PC-3 (cell line): ENCODE measurements at regions not wholly inside any gene's neighbourhood (a gene's known extent, or its start where the extent isn't known, plus 50 kb on each side); places are given as distances from the start of the nearest gene placed in this dataset.

ENCODE experiments used
- ATAC-seq: fragments of 200-7000 bp; cut with Tn5 transposase; 2 replicates; pipeline ENCODE4 v1.9.1; 2020; ENCODE audit warnings: mild to moderate bottlenecking, moderate library complexity
- BruUV-seq: library from RNA; stranded (reverse); fragments of 400-500 nt; replicated peaks from 2 replicates; lab custom pipeline; 2021; lab: Mats Ljungman, UMichigan
- CTCF ChIA-PET: fragments of 300-600 bp; sonication (Branson Sonifier 250); formaldehyde crosslinking; loops from one replicate; lab custom pipeline; 2022; ENCODE audit warnings: antibody characterized with exemption; lab: Charles Lee
- POLR2A ChIA-PET: fragments of 300-600 bp; sonication (Branson Sonifier 250); formaldehyde crosslinking; loops from one replicate; lab custom pipeline; 2022; ENCODE audit warnings: antibody characterized with exemption; ENCODE audit not compliant: unreplicated experiment; lab: Charles Lee
- DNase-seq: peaks from one replicate; pipeline ENCODE4 v3.0.0-alpha.2; 2015
- H2AFZ ChIP-seq: fragments of 300-600 bp; sonication (generic); 2 replicates; pipeline ENCODE4 v1.6.0; 2016; ENCODE audit warnings: antibody characterized with exemption, low read length
- H3F3A ChIP-seq: fragments of 300-600 bp; sonication (generic); one replicate; pipeline ENCODE4 v1.6.0; 2017; ENCODE audit warnings: antibody characterized with exemption, low read length, control low read depth, mild to moderate bottlenecking; ENCODE audit not compliant: unreplicated experiment
- H3K27ac ChIP-seq: fragments of 300-600 bp; sonication (generic); 2 replicates; pipeline ENCODE4 v1.5.1; 2016; ENCODE audit warnings: mild to moderate bottlenecking, low read length
- H3K27me3 ChIP-seq: fragments of 300-600 bp; sonication (generic); 2 replicates; pipeline ENCODE4 v1.6.1; 2016; ENCODE audit warnings: low read length, mixed read lengths
- H3K36me3 ChIP-seq: fragments of 300-600 bp; sonication (generic); 2 replicates; pipeline ENCODE4 v1.6.1; 2016; ENCODE audit warnings: low read depth, mixed run types, low read length, mixed read lengths
- H3K4me1 ChIP-seq: fragments of 300-600 bp; sonication (generic); 2 replicates; pipeline ENCODE4 v1.5.1; 2016; ENCODE audit warnings: low read length; ENCODE audit not compliant: insufficient read depth
- H3K4me2 ChIP-seq: fragments of 300-600 bp; sonication (generic); 2 replicates; pipeline ENCODE4 v1.6.0; 2016; ENCODE audit warnings: low read length
- H3K4me3 ChIP-seq: fragments of 300-600 bp; sonication (generic); 2 replicates; pipeline ENCODE4 v1.5.1; 2016; ENCODE audit warnings: mild to moderate bottlenecking, low read length, mixed read lengths
- H3K79me2 ChIP-seq: fragments of 300-600 bp; sonication (generic); 2 replicates; pipeline ENCODE4 v1.6.1; 2017; ENCODE audit warnings: low read length, mixed read lengths
- H3K9ac ChIP-seq: fragments of 300-600 bp; sonication (generic); 2 replicates; pipeline ENCODE4 v1.6.0; 2016; ENCODE audit warnings: mild to moderate bottlenecking, low read length
- H3K9me2 ChIP-seq: fragments of 300-600 bp; sonication (generic); replicated peaks from 2 replicates; pipeline ENCODE4 v1.6.1; 2016; ENCODE audit warnings: mixed run types, low read length, mixed read lengths
- H3K9me3 ChIP-seq: fragments of 300-600 bp; sonication (generic); 2 replicates; pipeline ENCODE4 v1.6.1; 2016; ENCODE audit warnings: low read length, mixed read lengths
- H4K20me1 ChIP-seq: fragments of 300-600 bp; sonication (generic); 2 replicates; pipeline ENCODE4 v1.6.1; 2016; ENCODE audit warnings: low read length, mixed read lengths
- EZH2 ChIP-seq: fragments of 300-600 bp; sonication (generic); IDR thresholded peaks from one replicate; pipeline ENCODE4 v1.6.1; 2017; ENCODE audit warnings: antibody characterized with exemption, mild to moderate bottlenecking, low read length; ENCODE audit not compliant: unreplicated experiment
- EZH2phosphoT487 ChIP-seq: fragments of 300-600 bp; sonication (generic); IDR thresholded peaks from 2 replicates; pipeline ENCODE4 v1.6.1; 2018; ENCODE audit warnings: mild to moderate bottlenecking, antibody characterized with exemption, low read length, borderline replicate concordance
- intact Hi-C: fragments of 100-400 bp; cut with micrococcal nuclease; formaldehyde crosslinking; loops from 2 replicates; pipeline ENCODE4 v1.9.0; 2023
- TF ChIP-seq, protein P1 (sequence below): fragments of 300-600 bp; sonication (generic); conservative IDR thresholded peaks from 2 replicates; pipeline ENCODE4 v1.5.1; 2017; ENCODE audit warnings: antibody characterized with exemption, low read depth, mild to moderate bottlenecking, low read length

DNA sequence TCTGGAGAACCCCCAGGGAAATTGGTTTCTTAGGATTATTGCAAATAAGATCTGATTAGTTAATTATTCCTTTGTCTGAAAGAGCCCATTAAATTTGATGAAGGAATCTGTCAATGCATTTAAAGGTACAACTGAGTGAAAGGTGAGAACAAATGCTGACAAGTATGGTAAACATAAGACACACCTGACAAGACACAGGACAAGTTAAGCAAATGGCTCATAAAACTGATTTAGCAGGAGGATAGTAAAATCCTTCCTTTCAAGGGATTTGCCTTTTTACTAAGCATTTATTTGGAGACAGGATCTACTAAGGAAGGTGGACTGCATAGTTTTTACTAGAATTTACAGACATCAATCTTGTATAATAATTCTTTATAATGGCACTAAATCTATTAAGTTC is 553.9 kb downstream of the SPRY1 start:
- intact Hi-C loops, result no loop called here
- ATAC-seq (no peak), DNase-seq (no peak)
- no peak overlapping the region for H3K27ac ChIP-seq
- BruUV-seq, result no TSS peak
- no peaks in the 10 kb centered on the region for H3F3A ChIP-seq
- H4K20me1 ChIP-seq, result no peaks in the 10 kb centered on the region
- H2AFZ ChIP-seq, result no peak overlapping the region
- H3K9me3 ChIP-seq, result no peaks in the 10 kb centered on the region
- no peaks in the 10 kb centered on the region for H3K36me3 ChIP-seq
- POLR2A ChIA-PET, result no interaction called here
- no peaks in the 10 kb centered on the region for H3K27me3 ChIP-seq
- no peak for TF ChIP-seq EZH2phosphoT487
- TF ChIP-seq, protein P1, sequence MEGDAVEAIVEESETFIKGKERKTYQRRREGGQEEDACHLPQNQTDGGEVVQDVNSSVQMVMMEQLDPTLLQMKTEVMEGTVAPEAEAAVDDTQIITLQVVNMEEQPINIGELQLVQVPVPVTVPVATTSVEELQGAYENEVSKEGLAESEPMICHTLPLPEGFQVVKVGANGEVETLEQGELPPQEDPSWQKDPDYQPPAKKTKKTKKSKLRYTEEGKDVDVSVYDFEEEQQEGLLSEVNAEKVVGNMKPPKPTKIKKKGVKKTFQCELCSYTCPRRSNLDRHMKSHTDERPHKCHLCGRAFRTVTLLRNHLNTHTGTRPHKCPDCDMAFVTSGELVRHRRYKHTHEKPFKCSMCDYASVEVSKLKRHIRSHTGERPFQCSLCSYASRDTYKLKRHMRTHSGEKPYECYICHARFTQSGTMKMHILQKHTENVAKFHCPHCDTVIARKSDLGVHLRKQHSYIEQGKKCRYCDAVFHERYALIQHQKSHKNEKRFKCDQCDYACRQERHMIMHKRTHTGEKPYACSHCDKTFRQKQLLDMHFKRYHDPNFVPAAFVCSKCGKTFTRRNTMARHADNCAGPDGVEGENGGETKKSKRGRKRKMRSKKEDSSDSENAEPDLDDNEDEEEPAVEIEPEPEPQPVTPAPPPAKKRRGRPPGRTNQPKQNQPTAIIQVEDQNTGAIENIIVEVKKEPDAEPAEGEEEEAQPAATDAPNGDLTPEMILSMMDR, result no peak
- no peak for TF ChIP-seq EZH2
- H3K9ac ChIP-seq, result no peak overlapping the region
- H3K79me2 ChIP-seq, result no peaks in the 10 kb centered on the region
- H3K4me1 ChIP-seq, result peaks cover 11% of the 10 kb centered on the region; the same call in 1 of the 2 replicates
- no peak overlapping the region for H3K4me3 ChIP-seq
- CTCF ChIA-PET, result no interaction called here
- H3K4me2 ChIP-seq, result no peak overlapping the region
- no peaks in the 10 kb centered on the region for H3K9me2 ChIP-seq

DNA sequence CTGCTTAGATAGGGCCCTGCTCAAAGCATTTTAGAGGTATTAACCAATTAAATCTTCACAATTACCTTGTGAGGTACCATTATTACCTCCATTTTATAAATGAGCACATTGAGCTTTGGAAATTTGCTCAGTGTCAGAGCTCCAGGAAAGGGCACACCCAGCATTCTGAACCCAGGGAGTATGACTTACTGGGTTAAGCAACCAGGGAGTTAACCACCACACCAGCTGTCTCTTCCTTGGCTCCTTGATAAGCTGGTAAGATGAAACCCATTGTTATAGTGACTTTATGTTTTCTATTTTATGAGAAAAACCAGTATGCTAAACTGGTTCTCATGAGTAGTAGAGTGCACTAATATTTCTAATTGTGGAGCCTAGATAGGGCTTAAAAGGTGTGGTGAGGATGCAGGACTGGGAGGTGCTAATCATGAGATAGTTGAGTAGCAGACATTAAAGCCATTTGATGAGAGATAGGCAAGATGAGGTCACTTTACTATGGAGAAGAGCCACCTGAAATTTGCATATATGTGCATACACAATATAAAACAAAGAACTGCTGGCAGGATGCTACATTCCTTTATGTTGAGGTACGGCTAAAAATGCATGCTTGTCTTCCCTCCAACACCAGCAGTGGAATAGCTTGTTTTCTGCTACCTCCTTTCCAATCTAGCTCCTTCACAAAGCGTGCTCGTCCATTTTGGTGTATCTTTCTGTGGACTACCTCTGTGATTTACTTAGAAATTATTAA is 556.1 kb downstream of the SPRY1 start:
- Histone ChIP-seq H3K27ac (no peak overlapping the region), H3K4me3 (no peak overlapping the region), H3K79me2 (no peaks in the 10 kb centered on the region), H3K36me3 (no peaks in the 10 kb centered on the region), H2AFZ (no peak overlapping the region), H4K20me1 (no peaks in the 10 kb centered on the region), H3K9me2 (no peaks in the 10 kb centered on the region), H3K9me3 (no peaks in the 10 kb centered on the region), H3K9ac (no peak overlapping the region), H3K4me1 (peaks cover 15% of the 10 kb centered on the region; the same call in 1 of the 2 replicates), H3K4me2 (no peak overlapping the region), H3F3A (no peaks in the 10 kb centered on the region), H3K27me3 (no peaks in the 10 kb centered on the region)
- intact Hi-C loops, result no loop called here
- no peak for TF ChIP-seq EZH2
- TF ChIP-seq, protein P1, result no peak
- no peak for TF ChIP-seq EZH2phosphoT487
- CTCF ChIA-PET, result no interaction called here
- ATAC-seq, result no peak
- no TSS peak for BruUV-seq
- DNase-seq, result peak; percentile 28
- POLR2A ChIA-PET, result no interaction called here

DNA sequence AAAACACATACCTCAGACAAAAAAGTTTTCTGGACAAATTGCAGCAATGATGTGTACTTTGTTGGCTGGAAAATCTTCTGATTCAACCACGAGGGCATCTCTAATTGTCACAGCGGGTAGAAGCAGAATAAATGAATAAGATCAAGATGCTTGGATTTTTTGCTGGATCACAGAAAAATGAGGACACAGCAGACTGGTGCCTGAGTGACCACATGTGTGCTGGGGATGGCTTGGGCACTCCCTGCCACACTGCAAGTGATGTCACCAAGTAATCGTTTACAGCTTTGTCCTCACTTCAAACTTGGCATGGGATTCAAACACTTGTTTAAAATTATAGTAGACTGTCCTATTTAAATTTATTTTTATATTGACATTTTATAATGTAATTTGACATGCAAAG is 557.0 kb downstream of the SPRY1 start:
- H4K20me1 ChIP-seq, result no peaks in the 10 kb centered on the region
- DNase-seq (no peak), ATAC-seq (no peak)
- H2AFZ ChIP-seq, result no peak overlapping the region
- TF ChIP-seq EZH2phosphoT487, result no peak
- TF ChIP-seq, protein P1, result no peak
- no peak for TF ChIP-seq EZH2
- H3K4me2 ChIP-seq, result no peak overlapping the region
- H3K36me3 ChIP-seq, result no peaks in the 10 kb centered on the region
- BruUV-seq, result no TSS peak
- no peaks in the 10 kb centered on the region for H3K27me3 ChIP-seq
- no peaks in the 10 kb centered on the region for H3K9me3 ChIP-seq
- no peak overlapping the region for H3K9ac ChIP-seq
- intact Hi-C loops, result no loop called here
- H3K9me2 ChIP-seq, result no peaks in the 10 kb centered on the region
- H3F3A ChIP-seq, result no peaks in the 10 kb centered on the region
- no peaks in the 10 kb centered on the region for H3K79me2 ChIP-seq
- no peak overlapping the region for H3K27ac ChIP-seq
- peaks cover 15% of the 10 kb centered on the region; the same call in 1 of the 2 replicates for H3K4me1 ChIP-seq
- ChIA-PET CTCF (no interaction called here), POLR2A (no interaction called here)
- H3K4me3 ChIP-seq, result no peak overlapping the region
